GM18868 (cell line): ENCODE measurements at regions not wholly inside any gene's neighbourhood (a gene's known extent, or its start where the extent isn't known, plus 50 kb on each side); places are given as distances from the start of the nearest gene placed in this dataset.
"Not testable (repeated sequence)": the region's sequence is repeated elsewhere in the genome, so short reads cannot be mapped to it uniquely, and the experiment has no call there.

Source experiments
- ATAC-seq: cut with Tn5 transposase; IDR thresholded peaks from one replicate; pipeline ENCODE4 v1.9.1; 2021; ENCODE audit warnings: mild to moderate bottlenecking, moderate library complexity; ENCODE audit not compliant: unreplicated experiment

DNA sequence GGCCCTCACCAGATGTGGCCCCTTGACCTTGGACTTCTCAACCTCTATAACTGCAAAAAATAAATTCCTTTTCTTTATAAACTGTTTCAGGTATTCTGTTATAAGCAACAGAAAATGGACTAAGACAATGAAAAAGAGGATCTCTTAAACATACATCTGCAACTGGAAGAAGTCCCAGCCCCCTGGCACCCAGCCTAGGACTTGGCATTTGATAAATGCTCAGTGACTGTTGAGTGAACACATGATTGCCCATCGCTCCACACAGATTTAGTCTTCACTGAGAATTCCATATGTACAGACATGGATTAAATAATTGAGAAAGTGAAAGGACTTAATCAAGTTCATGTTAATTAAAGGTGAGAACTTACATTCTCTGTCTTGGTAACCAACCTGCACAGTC is 344.9 kb upstream of the RUNX1 start:
- no peak for ATAC-seq

DNA sequence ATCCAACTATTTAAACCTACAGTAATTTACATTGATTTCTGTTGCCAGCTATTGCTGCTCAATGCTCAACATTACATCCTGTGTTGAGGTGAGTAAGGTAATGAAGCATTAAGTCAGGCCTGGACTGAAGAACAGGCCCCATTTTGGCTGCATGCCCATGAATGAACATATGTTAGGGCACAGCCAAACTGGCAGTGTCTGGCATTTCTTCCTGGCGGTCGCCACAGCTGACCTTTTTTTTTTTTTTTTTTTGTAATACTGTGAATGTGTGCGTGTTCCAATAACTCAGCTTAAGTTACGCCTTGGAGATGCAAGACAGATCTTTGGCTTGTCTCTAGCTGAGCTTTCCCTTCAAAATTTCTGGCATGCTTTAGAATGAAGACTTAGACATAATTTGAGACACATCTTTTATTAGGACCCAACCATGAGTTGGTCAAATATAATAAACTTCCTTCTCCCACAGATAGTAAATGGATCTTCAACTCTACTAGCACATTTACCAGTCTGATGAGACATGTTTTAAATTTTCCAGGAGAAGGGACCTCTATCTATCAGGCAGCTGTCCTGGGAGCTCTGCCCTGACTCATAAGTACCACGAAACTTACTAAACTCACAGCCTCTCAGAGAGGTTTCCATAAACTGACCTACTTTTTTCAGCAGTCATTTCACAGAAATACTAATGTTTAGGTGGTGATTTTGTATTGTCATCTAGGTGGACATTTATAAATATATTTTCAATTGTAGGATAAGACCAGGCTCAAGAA is 341.1 kb upstream of the RUNX1 start:
- ATAC-seq: no peak

DNA sequence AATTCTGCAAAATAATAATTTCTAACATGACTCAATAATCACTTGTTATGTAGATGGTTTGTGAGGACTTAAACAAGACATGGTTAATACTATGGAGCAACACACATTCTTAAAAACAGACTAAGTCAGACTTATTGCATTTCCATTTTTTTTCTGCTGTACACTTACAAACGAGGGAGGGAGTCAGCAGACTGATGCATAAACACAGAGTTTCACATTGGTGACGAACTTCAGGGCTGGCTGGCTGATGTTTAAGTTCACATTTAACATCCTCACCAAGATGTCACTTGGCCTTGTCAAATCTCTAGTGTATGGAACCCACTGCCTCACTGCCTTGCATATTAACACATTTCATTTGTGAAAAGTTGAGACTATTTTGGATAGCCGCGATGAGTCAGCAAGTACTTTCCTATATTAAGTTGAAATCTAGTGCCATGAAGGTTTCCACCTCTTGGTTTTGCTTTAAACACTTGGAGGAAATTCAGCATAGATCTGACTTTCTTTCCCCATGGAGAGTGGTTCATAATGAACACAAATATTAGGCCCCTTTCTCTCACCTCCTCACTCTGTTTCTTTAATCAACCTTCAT is 337.5 kb upstream of the RUNX1 start:
- no peak for ATAC-seq

DNA sequence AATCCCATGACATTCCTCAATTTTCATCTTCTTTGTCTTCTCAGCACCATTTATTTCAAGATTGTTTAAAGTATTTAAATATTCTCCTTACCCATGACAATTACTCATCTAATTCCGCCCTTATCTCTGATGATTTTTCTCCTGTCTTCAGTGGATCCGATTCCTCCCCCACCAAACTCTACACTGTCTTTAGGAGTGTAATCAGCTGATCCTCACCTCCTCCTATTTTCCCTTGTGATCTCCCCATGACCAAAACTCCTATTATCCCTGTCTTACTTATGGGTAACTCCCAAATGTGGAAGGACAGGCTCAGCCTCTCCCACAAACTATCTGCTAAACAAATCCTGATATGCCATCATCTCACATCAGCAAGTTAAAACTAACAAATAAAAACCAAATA is 335.3 kb upstream of the RUNX1 start:
- no peak for ATAC-seq

DNA sequence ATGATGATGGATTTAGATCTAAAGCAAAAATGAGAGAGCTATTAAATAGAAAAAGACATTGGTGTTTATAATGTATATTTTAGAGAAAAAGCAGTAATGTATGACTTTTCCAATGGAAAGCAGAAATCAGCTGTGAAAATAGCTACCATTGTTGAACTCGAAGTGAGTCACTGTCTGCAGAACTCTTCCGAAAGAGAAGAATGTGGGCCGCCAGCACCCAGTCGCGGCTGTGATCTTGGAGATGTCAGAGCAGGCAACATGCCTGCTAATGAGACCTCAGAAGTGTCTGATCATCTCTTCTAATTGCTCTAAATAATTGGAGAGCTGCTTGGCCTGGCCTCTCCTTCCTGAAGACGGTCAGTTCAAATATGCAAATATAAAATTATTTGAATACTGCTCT is 333.6 kb upstream of the RUNX1 start:
- ATAC-seq: no peak

- ATAC-seq: no peak
Observed at GRCh38 chr21:35381743-35382310, 332.7 kb upstream of the RUNX1 start.

DNA sequence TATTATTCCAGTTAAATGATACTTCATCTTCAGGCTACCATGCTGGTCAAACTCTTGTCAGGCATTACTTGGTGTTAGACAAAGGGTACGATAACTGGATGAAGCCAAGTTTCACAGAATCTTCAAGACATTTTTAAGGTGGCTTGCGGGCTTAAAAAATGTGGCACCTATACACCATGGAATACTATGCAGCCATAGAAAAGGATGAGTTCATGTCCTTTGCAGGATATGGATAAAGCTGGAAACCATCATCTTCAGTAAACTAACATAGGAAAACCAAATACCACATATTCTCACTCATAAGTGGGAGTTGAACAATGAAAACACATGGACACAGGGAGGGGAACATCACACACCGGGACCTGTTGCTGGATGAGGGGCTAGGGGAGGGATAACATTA is 331.2 kb upstream of the RUNX1 start:
- not testable (repeated sequence) for ATAC-seq

DNA sequence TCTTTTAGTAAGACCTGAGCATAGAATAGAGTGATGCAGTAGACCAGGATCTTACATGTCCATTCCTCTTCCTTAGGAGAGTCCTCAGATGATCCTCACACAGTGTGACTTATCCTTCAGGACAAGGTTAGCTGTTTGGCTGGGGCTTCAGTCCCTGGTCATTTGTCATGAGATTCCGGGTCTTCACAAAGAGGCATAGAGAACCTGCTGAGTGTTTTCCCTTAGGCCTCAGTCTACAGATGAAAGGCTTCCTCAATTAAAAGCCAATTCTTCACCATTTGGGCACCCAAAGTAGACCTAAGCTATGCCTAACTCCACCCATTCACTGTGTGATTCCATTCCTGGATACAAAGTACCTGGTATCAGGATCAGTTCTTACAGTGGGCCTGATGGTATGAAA is 329.8 kb upstream of the RUNX1 start:
- no peak for ATAC-seq

DNA sequence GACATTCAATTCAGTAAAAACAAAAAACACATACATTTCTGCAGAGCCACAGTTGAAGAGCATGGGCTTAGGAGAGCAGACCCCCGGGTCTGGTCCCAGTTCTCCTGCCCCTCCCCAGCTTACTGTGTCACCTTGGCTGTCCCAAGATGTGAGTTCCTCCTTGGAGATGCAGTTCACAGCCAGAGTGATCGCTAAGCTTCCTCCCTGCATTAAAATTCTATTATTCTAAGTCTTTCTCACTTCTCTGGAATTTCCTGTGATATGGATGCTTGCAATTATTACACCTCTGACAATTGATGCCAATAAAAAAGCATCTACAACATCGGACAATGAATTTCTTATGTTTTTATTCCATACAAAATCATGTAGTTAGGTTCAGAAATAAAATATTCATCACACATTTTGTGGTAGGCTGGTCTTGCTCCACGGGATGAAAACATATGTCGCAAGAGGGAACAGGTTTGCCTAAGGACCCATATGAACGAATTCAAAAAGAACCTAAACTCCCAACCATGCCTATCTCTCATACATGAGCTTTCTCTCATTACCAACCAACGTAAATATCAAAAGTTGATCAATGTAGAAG is 328.5 kb upstream of the RUNX1 start:
- ATAC-seq: no peak

- ATAC-seq: no peak
Observed at GRCh38 chr21:35376406-35377135, 327.5 kb upstream of the RUNX1 start.

- no peak for ATAC-seq
Observed at GRCh38 chr21:35375115-35375514, 326.0 kb upstream of the RUNX1 start.

DNA sequence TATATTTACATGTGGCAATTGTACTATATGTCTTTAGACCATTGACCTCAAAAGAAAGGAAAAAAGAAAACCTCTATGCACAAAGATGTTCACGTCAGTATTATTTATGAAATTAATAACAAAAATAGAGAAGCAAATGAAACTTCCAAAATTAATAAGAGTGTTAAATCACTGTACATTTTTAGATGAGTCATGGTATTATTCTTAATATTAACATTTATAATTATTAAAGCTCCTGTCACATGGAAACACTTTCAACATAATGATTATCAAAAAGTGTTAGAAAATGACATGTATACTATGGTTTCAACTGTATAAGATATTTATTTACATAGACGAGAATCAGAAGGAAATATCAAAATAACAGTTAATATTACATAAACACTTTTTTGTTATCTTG is 324.9 kb upstream of the RUNX1 start:
- ATAC-seq: no peak

- ATAC-seq: no peak
Observed at GRCh38 chr21:35372201-35372600, 323.1 kb upstream of the RUNX1 start.

- no peak for ATAC-seq
Observed at GRCh38 chr21:35370671-35371070, 321.6 kb upstream of the RUNX1 start.

GRCh38 chr21:35370071-35370470 is 321.0 kb upstream of the RUNX1 start:
- ATAC-seq: no peak

DNA sequence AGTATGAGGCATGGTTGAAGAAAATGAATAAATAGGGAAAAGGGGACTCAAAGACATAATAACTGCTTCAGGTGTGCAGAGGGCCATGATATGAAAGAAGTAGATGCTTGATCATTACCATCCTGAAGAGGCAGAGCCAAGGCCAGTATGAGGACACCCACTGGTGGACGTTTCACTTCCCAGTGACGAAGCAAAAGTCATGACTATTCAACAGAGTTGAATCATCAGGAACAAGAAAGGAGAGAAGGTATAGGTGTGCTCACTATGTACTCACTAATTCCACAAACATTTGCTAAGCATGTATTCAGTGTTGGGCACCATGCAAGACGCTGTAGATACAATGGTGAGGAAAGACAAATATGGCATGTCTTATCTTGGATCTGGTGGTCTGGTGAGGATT is 319.2 kb upstream of the RUNX1 start:
- no peak for ATAC-seq

- ATAC-seq: no peak
Observed at GRCh38 chr21:35367553-35367952, 318.5 kb upstream of the RUNX1 start.

GRCh38 chr21:35366394-35367080 is 317.4 kb upstream of the RUNX1 start:
- ATAC-seq: no peak

- no peak for ATAC-seq
Observed at GRCh38 chr21:35363458-35363857, 314.4 kb upstream of the RUNX1 start.

DNA sequence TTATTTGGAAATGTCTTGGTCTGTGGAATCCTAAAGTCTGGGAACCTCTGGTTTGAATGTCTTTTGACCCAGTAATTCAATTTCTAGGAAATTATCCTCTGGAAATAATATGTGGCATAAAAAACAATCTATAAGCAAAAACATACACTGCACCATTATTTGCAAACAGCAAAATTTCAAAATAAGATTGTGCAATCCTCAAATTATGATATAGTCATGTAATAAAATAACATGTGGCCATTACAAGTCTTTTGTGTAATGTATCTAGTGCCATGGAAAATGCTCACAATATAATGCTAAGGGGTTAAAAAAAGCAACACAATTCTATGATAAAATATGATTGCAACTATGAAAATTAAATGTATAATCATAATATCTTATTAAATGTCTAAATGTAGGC is 312.9 kb upstream of the RUNX1 start:
- ATAC-seq: no peak
